CD4-positive, alpha-beta memory T cell (primary cell): ENCODE measurements at regions not wholly inside any gene's neighbourhood (a gene's known extent, or its start where the extent isn't known, plus 50 kb on each side); places are given as distances from the start of the nearest gene placed in this dataset.

Experiments used
- CTCF ChIA-PET: fragments of 350-600 bp; sonication (Branson Sonifier 250); formaldehyde crosslinking; loops from one replicate; lab custom pipeline; 2021; ENCODE audit warnings: inconsistent platforms; ENCODE audit not compliant: partially characterized antibody; lab: Charles Lee
- POLR2A ChIA-PET: fragments of 350-600 bp; sonication (Branson Sonifier 250); formaldehyde crosslinking; loops from one replicate; lab custom pipeline; 2021; ENCODE audit not compliant: partially characterized antibody; lab: Charles Lee
- DNase-seq, 5 donors: peaks; one replicate each; pipeline versions ENCODE4 v3.0.0 to v3.0.0-alpha.2; 2020 to 2022; ENCODE audit warnings: mixed read lengths in 1 of 5
- H3K27ac ChIP-seq: one replicate; pipeline ENCODE4 v1.7.0; 2013; ENCODE audit warnings: low read depth, low read length
- H3K27me3 ChIP-seq: 2 replicates; pipeline ENCODE4 v1.7.0; 2013; ENCODE audit warnings: mild to moderate bottlenecking, low read length, moderate library complexity; ENCODE audit not compliant: insufficient read depth
- H3K36me3 ChIP-seq: 2 replicates; pipeline ENCODE4 v1.7.0; 2013; ENCODE audit warnings: mild to moderate bottlenecking, low read length, moderate library complexity; ENCODE audit not compliant: insufficient read depth
- H3K4me1 ChIP-seq: 2 replicates; pipeline ENCODE4 v1.7.0; 2013; ENCODE audit warnings: mild to moderate bottlenecking, low read length, moderate library complexity; ENCODE audit not compliant: insufficient read depth
- H3K4me3 ChIP-seq, 2 donors: one replicate each; pipeline ENCODE4 v1.7.0; 2013; ENCODE audit warnings: low read length in 2 of 2, mild to moderate bottlenecking in 1 of 2
- H3K9me3 ChIP-seq, 2 donors: one replicate each; pipeline ENCODE4 v1.7.0; 2013; ENCODE audit warnings: low read length in 2 of 2, control low read depth in 1 of 2; ENCODE audit not compliant: control insufficient read depth in 1 of 2
- H3K27ac Mint-ChIP-seq, 7 donors: one replicate each; pipeline ENCODE4 v1.8.0; 2020 to 2021; ENCODE audit warnings: mixed read lengths in 7 of 7, mild to moderate bottlenecking in 6 of 7, inconsistent platforms in 3 of 7, moderate library complexity in 3 of 7
- H3K27me3 Mint-ChIP-seq, 2 donors: one replicate each; pipeline ENCODE4 v1.8.0; 2020 to 2021; ENCODE audit warnings: mixed read lengths in 2 of 2
- H3K36me3 Mint-ChIP-seq, 2 donors: one replicate each; pipeline ENCODE4 v1.8.0; 2020 to 2021; ENCODE audit warnings: mixed read lengths in 2 of 2, inconsistent platforms in 1 of 2, mild to moderate bottlenecking in 1 of 2
- H3K4me1 Mint-ChIP-seq, 4 donors: one replicate each; pipeline ENCODE4 v1.8.0; 2020 to 2021; ENCODE audit warnings: mixed read lengths in 4 of 4, mild to moderate bottlenecking in 1 of 4
- H3K4me3 Mint-ChIP-seq, 8 donors: one replicate each; pipeline ENCODE4 v1.8.0; 2020 to 2021; ENCODE audit warnings: mixed read lengths in 8 of 8, mild to moderate bottlenecking in 7 of 8, moderate library complexity in 6 of 8, inconsistent platforms in 3 of 8
- H3K9me3 Mint-ChIP-seq, 8 donors: one replicate each; pipeline ENCODE4 v1.8.0; 2020 to 2021; ENCODE audit warnings: mixed read lengths in 8 of 8, mild to moderate bottlenecking in 5 of 8, inconsistent platforms in 3 of 8, moderate library complexity in 1 of 8
- intact Hi-C: fragments of 100-400 bp; cut with micrococcal nuclease; formaldehyde crosslinking; loops from one replicate; pipeline ENCODE4 v1.15.1; 2023

GRCh38 chr5:91977579-91977978, 594.5 kb upstream of the ARRDC3 start:
- peaks cover 1 to 5% (median 2%) of the 10 kb centered on the region in 8 donors for H3K9me3 Mint-ChIP-seq
- Histone ChIP-seq H3K27me3 (no peaks in the 10 kb centered on the region), H3K36me3 (no peaks in the 10 kb centered on the region), H3K4me3 (no peak overlapping the region), H3K27ac (no peak overlapping the region), H3K4me1 (no peaks in the 10 kb centered on the region), H3K9me3 (no peaks in the 10 kb centered on the region)
- CTCF ChIA-PET = no interaction called here
- DNase-seq = no peak
- no peaks in the 10 kb centered on the region for H3K27me3 Mint-ChIP-seq
- H3K4me1 Mint-ChIP-seq = no peaks in the 10 kb centered on the region
- no peak overlapping the region for H3K27ac Mint-ChIP-seq
- H3K36me3 Mint-ChIP-seq = no peaks in the 10 kb centered on the region
- no peak overlapping the region for H3K4me3 Mint-ChIP-seq
- intact Hi-C loops = no loop called here
- POLR2A ChIA-PET = no interaction called here

GRCh38 chr5:91976451-91976850, 593.3 kb upstream of the ARRDC3 start:
- CTCF ChIA-PET = interaction anchor here (1.4 kb wide), 1 partner anchor 9 kb away, joined by 3 read pairs; no protein-coding TSS in a partner anchor
- DNase-seq = no peak
- POLR2A ChIA-PET = no interaction called here
- H3K4me3 ChIP-seq = no peak overlapping the region
- H3K9me3 ChIP-seq = no peaks in the 10 kb centered on the region
- no peaks in the 10 kb centered on the region for H3K36me3 ChIP-seq
- intact Hi-C loops = no loop called here
- Mint-ChIP-seq H3K27ac (no peak overlapping the region), H3K36me3 (no peaks in the 10 kb centered on the region), H3K27me3 (no peaks in the 10 kb centered on the region), H3K9me3 (peaks cover 1 to 5% (median 2%) of the 10 kb centered on the region in 8 donors), H3K4me1 (no peaks in the 10 kb centered on the region), H3K4me3 (no peak overlapping the region)
- H3K27me3 ChIP-seq = no peaks in the 10 kb centered on the region
- H3K4me1 ChIP-seq = no peaks in the 10 kb centered on the region
- no peak overlapping the region for H3K27ac ChIP-seq

- H3K9me3 ChIP-seq = no peaks in the 10 kb centered on the region
- ChIA-PET POLR2A (no interaction called here), CTCF (no interaction called here)
- peaks cover 0 to 3% (median under 1%) of the 10 kb centered on the region in 8 donors for H3K9me3 Mint-ChIP-seq
- no peak overlapping the region for H3K27ac ChIP-seq
- H3K4me1 Mint-ChIP-seq = no peaks in the 10 kb centered on the region
- no peaks in the 10 kb centered on the region for H3K36me3 Mint-ChIP-seq
- no peaks in the 10 kb centered on the region for H3K27me3 Mint-ChIP-seq
- no peak overlapping the region for H3K4me3 ChIP-seq
- intact Hi-C loops = no loop called here
- no peaks in the 10 kb centered on the region for H3K27me3 ChIP-seq
- no peaks in the 10 kb centered on the region for H3K4me1 ChIP-seq
- H3K27ac Mint-ChIP-seq = no peak overlapping the region
- DNase-seq = no peak
- no peak overlapping the region for H3K4me3 Mint-ChIP-seq
- H3K36me3 ChIP-seq = no peaks in the 10 kb centered on the region
These were observed 580.0 kb upstream of the ARRDC3 start for GRCh38 chr5:91963166-91963565.

GRCh38 chr5:91957666-91958065, 574.5 kb upstream of the ARRDC3 start:
- H3K27me3 ChIP-seq = no peaks in the 10 kb centered on the region
- no peaks in the 10 kb centered on the region for H3K9me3 ChIP-seq
- no peaks in the 10 kb centered on the region for H3K36me3 ChIP-seq
- peaks cover 0 to 3% (median 0%) of the 10 kb centered on the region in 8 donors for H3K9me3 Mint-ChIP-seq
- no peaks in the 10 kb centered on the region for H3K4me1 Mint-ChIP-seq
- H3K27me3 Mint-ChIP-seq = no peaks in the 10 kb centered on the region
- CTCF ChIA-PET = no interaction called here
- H3K4me3 ChIP-seq = no peak overlapping the region
- no peak overlapping the region for H3K4me3 Mint-ChIP-seq
- DNase-seq = no peak
- H3K4me1 ChIP-seq = no peaks in the 10 kb centered on the region
- H3K27ac Mint-ChIP-seq = no peak overlapping the region
- H3K36me3 Mint-ChIP-seq = no peaks in the 10 kb centered on the region
- POLR2A ChIA-PET = no interaction called here
- H3K27ac ChIP-seq = no peak overlapping the region
- intact Hi-C loops = no loop called here

GRCh38 chr5:91956738-91957137, 573.6 kb upstream of the ARRDC3 start:
- CTCF ChIA-PET = no interaction called here
- no peak overlapping the region for H3K4me3 Mint-ChIP-seq
- POLR2A ChIA-PET = no interaction called here

GRCh38 chr5:91955610-91956009, 572.5 kb upstream of the ARRDC3 start:
- H3K27me3 Mint-ChIP-seq = no peaks in the 10 kb centered on the region
- intact Hi-C loops = no loop called here
- peaks cover 0 to 3% (median 0%) of the 10 kb centered on the region in 8 donors for H3K9me3 Mint-ChIP-seq
- Histone ChIP-seq H3K4me1 (no peaks in the 10 kb centered on the region), H3K9me3 (no peaks in the 10 kb centered on the region), H3K27me3 (no peaks in the 10 kb centered on the region), H3K27ac (no peak overlapping the region), H3K36me3 (no peaks in the 10 kb centered on the region), H3K4me3 (no peak overlapping the region)
- ChIA-PET CTCF (no interaction called here), POLR2A (no interaction called here)
- H3K4me1 Mint-ChIP-seq = no peaks in the 10 kb centered on the region
- H3K4me3 Mint-ChIP-seq = no peak overlapping the region
- DNase-seq = no peak
- no peak overlapping the region for H3K27ac Mint-ChIP-seq
- no peaks in the 10 kb centered on the region for H3K36me3 Mint-ChIP-seq

More at GRCh38 chr5:91956738-91957137, 573.6 kb upstream of the ARRDC3 start:
- no peaks in the 10 kb centered on the region for H3K27me3 ChIP-seq
- H3K27ac ChIP-seq = no peak overlapping the region
- no peak overlapping the region for H3K27ac Mint-ChIP-seq
- DNase-seq = no peak
- no peaks in the 10 kb centered on the region for H3K9me3 ChIP-seq
- intact Hi-C loops = no loop called here
- no peaks in the 10 kb centered on the region for H3K36me3 ChIP-seq
- H3K4me1 ChIP-seq = no peaks in the 10 kb centered on the region
- H3K9me3 Mint-ChIP-seq = peaks cover 0 to 3% (median 0%) of the 10 kb centered on the region in 8 donors
- H3K4me3 ChIP-seq = no peak overlapping the region
- no peaks in the 10 kb centered on the region for H3K4me1 Mint-ChIP-seq
- no peaks in the 10 kb centered on the region for H3K36me3 Mint-ChIP-seq
- H3K27me3 Mint-ChIP-seq = no peaks in the 10 kb centered on the region

GRCh38 chr5:91954136-91954535, 571.0 kb upstream of the ARRDC3 start:
- POLR2A ChIA-PET = no interaction called here
- CTCF ChIA-PET = no interaction called here
- H3K27ac Mint-ChIP-seq = no peak overlapping the region

GRCh38 chr5:91950328-91950727, 567.2 kb upstream of the ARRDC3 start:
- no peaks in the 10 kb centered on the region for H3K27me3 ChIP-seq
- H3K36me3 Mint-ChIP-seq = no peaks in the 10 kb centered on the region
- H3K4me3 Mint-ChIP-seq = no peak overlapping the region
- no peak overlapping the region for H3K4me3 ChIP-seq
- DNase-seq = no peak
- no peaks in the 10 kb centered on the region for H3K36me3 ChIP-seq
- no peaks in the 10 kb centered on the region for H3K27me3 Mint-ChIP-seq
- no peaks in the 10 kb centered on the region for H3K9me3 ChIP-seq
- no peak overlapping the region for H3K27ac Mint-ChIP-seq
- no peak overlapping the region for H3K27ac ChIP-seq
- ChIA-PET POLR2A (no interaction called here), CTCF (no interaction called here)
- intact Hi-C loops = no loop called here
- H3K4me1 Mint-ChIP-seq = no peaks in the 10 kb centered on the region
- H3K9me3 Mint-ChIP-seq = peaks cover 0 to 5% (median 0%) of the 10 kb centered on the region in 8 donors
- H3K4me1 ChIP-seq = no peaks in the 10 kb centered on the region

More at GRCh38 chr5:91954136-91954535, 571.0 kb upstream of the ARRDC3 start:
- no peaks in the 10 kb centered on the region for H3K4me1 ChIP-seq
- no peaks in the 10 kb centered on the region for H3K27me3 ChIP-seq
- H3K27ac ChIP-seq = no peak overlapping the region
- no peak overlapping the region for H3K4me3 ChIP-seq
- H3K9me3 ChIP-seq = no peaks in the 10 kb centered on the region
- no peaks in the 10 kb centered on the region for H3K36me3 Mint-ChIP-seq
- DNase-seq = no peak
- H3K9me3 Mint-ChIP-seq = peaks cover 0 to 5% (median 1%) of the 10 kb centered on the region in 8 donors
- no peaks in the 10 kb centered on the region for H3K27me3 Mint-ChIP-seq
- H3K4me1 Mint-ChIP-seq = no peaks in the 10 kb centered on the region
- no peaks in the 10 kb centered on the region for H3K36me3 ChIP-seq
- H3K4me3 Mint-ChIP-seq = no peak overlapping the region
- intact Hi-C loops = no loop called here
